GM23338 (cell line): ENCODE measurements at regions not wholly inside any gene's neighbourhood (a gene's known extent, or its start where the extent isn't known, plus 50 kb on each side); places are given as distances from the start of the nearest gene placed in this dataset.

ENCODE experiments used
- ATAC-seq: fragments of 200-7000 bp; cut with Tn5 transposase; 3 replicates; pipeline ENCODE4 v1.9.1; 2020
- DNase-seq: peaks from one replicate; pipeline ENCODE4 v3.0.0-alpha.2; 2015; ENCODE audit warnings: low spot score
- H2AFZ ChIP-seq: fragments of 200-600 bp; sonication (generic); 2 replicates; pipeline ENCODE4 v1.8.0; 2016; ENCODE audit warnings: antibody characterized with exemption, mild to moderate bottlenecking, moderate library complexity
- H3F3A ChIP-seq: fragments of 200-600 bp; sonication (generic); replicated peaks from 2 replicates; pipeline ENCODE4 v1.8.0; 2017; ENCODE audit warnings: antibody characterized with exemption, mixed run types, low read depth
- H3K27ac ChIP-seq: fragments of 200-600 bp; sonication (generic); 2 replicates; pipeline ENCODE4 v1.6.1; 2016; ENCODE audit warnings: low read depth
- H3K27me3 ChIP-seq: fragments of 200-600 bp; sonication (generic); 2 replicates; pipeline ENCODE4 v1.8.0; 2016; ENCODE audit warnings: mild to moderate bottlenecking, mixed run types, moderate library complexity; ENCODE audit not compliant: insufficient read depth
- H3K36me3 ChIP-seq: fragments of 200-600 bp; sonication (generic); 2 replicates; pipeline ENCODE4 v1.8.0; 2016; ENCODE audit warnings: mild to moderate bottlenecking; ENCODE audit not compliant: insufficient read depth
- H3K4me1 ChIP-seq: fragments of 200-600 bp; sonication (generic); 2 replicates; pipeline ENCODE4 v1.8.0; 2016; ENCODE audit warnings: mild to moderate bottlenecking, moderate library complexity; ENCODE audit not compliant: insufficient read depth
- H3K4me2 ChIP-seq: fragments of 200-600 bp; sonication (generic); 2 replicates; pipeline ENCODE4 v1.7.1; 2017; ENCODE audit warnings: mixed run types
- H3K4me3 ChIP-seq: fragments of 200-600 bp; sonication (generic); 2 replicates; pipeline ENCODE4 v1.6.1; 2016; ENCODE audit warnings: mixed run types
- H3K79me2 ChIP-seq: fragments of 200-600 bp; sonication (generic); replicated peaks from 2 replicates; pipeline ENCODE4 v1.8.0; 2017; ENCODE audit warnings: mild to moderate bottlenecking; ENCODE audit not compliant: insufficient read depth
- H3K9me2 ChIP-seq: fragments of 200-600 bp; sonication (generic); 2 replicates; pipeline ENCODE4 v1.8.0; 2017; ENCODE audit not compliant: insufficient read depth
- H4K20me1 ChIP-seq: fragments of 200-600 bp; sonication (generic); replicated peaks from 2 replicates; pipeline ENCODE4 v1.8.0; 2017; ENCODE audit warnings: mild to moderate bottlenecking; ENCODE audit not compliant: insufficient read depth
- H3K27ac Mint-ChIP-seq: 2 replicates; pipeline ENCODE4 v1.8.0; 2020; ENCODE audit warnings: inconsistent platforms, mild to moderate bottlenecking, moderate library complexity, mixed read lengths
- H3K27me3 Mint-ChIP-seq: 3 replicates; pipeline ENCODE4 v1.8.0; 2022; ENCODE audit warnings: low read depth, mild to moderate bottlenecking, moderate library complexity, mixed read lengths, inconsistent platforms; ENCODE audit not compliant: insufficient read depth, poor library complexity
- H3K36me3 Mint-ChIP-seq: 3 replicates; pipeline ENCODE4 v1.8.0; 2021; ENCODE audit warnings: low read depth, mild to moderate bottlenecking, inconsistent platforms, moderate library complexity, mixed read lengths
- H3K4me1 Mint-ChIP-seq: 3 replicates; pipeline ENCODE4 v1.8.0; 2020; ENCODE audit warnings: mild to moderate bottlenecking, inconsistent platforms, mixed read lengths
- H3K4me3 Mint-ChIP-seq: 3 replicates; pipeline ENCODE4 v1.8.0; 2021; ENCODE audit warnings: moderate library complexity, mild to moderate bottlenecking, inconsistent platforms, mixed read lengths
- H3K9me3 Mint-ChIP-seq: 3 replicates; pipeline ENCODE4 v1.8.0; 2020; ENCODE audit warnings: moderate library complexity, mild to moderate bottlenecking, inconsistent platforms, mixed read lengths
- CREB1 ChIP-seq: fragments of 250-450 bp; sonication (Bioruptor Pico); IDR thresholded peaks from 2 replicates; pipeline ENCODE4 v1.5.0; 2020; ENCODE audit warnings: low read depth, mild to moderate bottlenecking, moderate library complexity
- EZH2 ChIP-seq: fragments of 200-600 bp; sonication (generic); IDR thresholded peaks from one replicate; pipeline ENCODE4 v1.8.0; 2017; ENCODE audit warnings: antibody characterized with exemption, mild to moderate bottlenecking, low read depth; ENCODE audit not compliant: unreplicated experiment
- EZH2phosphoT487 ChIP-seq: fragments of 200-600 bp; sonication (generic); IDR thresholded peaks from one replicate; pipeline ENCODE4 v1.8.1; 2018; ENCODE audit warnings: antibody characterized with exemption; ENCODE audit not compliant: unreplicated experiment
- JUNB ChIP-seq: IDR thresholded peaks from one replicate; pipeline ENCODE4 v1.6.1; 2016; ENCODE audit warnings: antibody characterized with exemption; ENCODE audit not compliant: unreplicated experiment
- POLR2AphosphoS5 ChIP-seq: IDR thresholded peaks from 2 replicates; pipeline ENCODE4 v1.6.1; 2016; ENCODE audit warnings: antibody characterized with exemption, low read depth
- STAT1 ChIP-seq: IDR thresholded peaks from one replicate; pipeline ENCODE4 v1.6.1; 2016; ENCODE audit warnings: antibody characterized with exemption; ENCODE audit not compliant: unreplicated experiment
- ZNF114 ChIP-seq: fragments of 250-450 bp; sonication (Bioruptor Pico); IDR thresholded peaks from 2 replicates; pipeline ENCODE4 v1.5.0; 2020; ENCODE audit warnings: mild to moderate bottlenecking, moderate library complexity
- ZNF331 ChIP-seq: fragments of 250-450 bp; sonication (Bioruptor Pico); IDR thresholded peaks from 2 replicates; pipeline ENCODE4 v1.5.0; 2020; ENCODE audit warnings: low read depth, mild to moderate bottlenecking, moderate library complexity
- TF ChIP-seq, protein P1 (sequence below), 2 experiments: fragments of 200-600 bp in 1 of 2; sonication (generic) in 1 of 2; conservative IDR thresholded peaks; 2 replicates each; pipeline versions ENCODE4 v1.5.1 to v1.6.1; 2016 to 2017; ENCODE audit warnings: antibody characterized with exemption in 2 of 2, low read depth in 2 of 2, mild to moderate bottlenecking in 2 of 2, moderate library complexity in 1 of 2
- TF ChIP-seq, protein P2 (sequence below): IDR thresholded peaks from 2 replicates; pipeline ENCODE4 v1.6.1; 2016; ENCODE audit warnings: antibody characterized with exemption
- TF ChIP-seq, protein P3 (sequence below): fragments of 250-450 bp; sonication (Bioruptor Pico); IDR thresholded peaks from 2 replicates; pipeline ENCODE4 v1.5.0; 2020; ENCODE audit warnings: mild to moderate bottlenecking, moderate library complexity

DNA sequence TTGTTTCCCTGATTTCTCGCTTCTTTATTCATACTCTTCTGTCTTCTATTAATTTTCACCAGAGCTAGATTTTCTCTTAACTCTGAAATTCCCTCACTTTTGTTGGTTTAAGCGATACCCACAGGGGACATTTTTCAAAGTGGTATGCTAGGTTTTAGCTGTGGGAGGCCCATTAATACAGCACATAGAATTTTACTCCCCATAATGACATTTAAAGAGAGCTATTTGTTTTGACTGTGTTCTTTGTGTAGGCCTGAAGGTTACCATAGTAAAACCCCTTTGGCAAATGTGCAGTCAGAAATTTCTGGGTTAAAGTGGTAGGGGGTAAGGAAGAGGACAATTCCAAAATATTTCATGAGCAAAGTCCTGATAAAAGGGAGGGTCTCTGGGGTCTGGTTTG lies 721.1 kb upstream of the CITED2 start (continued):
- TF ChIP-seq, protein P1, sequence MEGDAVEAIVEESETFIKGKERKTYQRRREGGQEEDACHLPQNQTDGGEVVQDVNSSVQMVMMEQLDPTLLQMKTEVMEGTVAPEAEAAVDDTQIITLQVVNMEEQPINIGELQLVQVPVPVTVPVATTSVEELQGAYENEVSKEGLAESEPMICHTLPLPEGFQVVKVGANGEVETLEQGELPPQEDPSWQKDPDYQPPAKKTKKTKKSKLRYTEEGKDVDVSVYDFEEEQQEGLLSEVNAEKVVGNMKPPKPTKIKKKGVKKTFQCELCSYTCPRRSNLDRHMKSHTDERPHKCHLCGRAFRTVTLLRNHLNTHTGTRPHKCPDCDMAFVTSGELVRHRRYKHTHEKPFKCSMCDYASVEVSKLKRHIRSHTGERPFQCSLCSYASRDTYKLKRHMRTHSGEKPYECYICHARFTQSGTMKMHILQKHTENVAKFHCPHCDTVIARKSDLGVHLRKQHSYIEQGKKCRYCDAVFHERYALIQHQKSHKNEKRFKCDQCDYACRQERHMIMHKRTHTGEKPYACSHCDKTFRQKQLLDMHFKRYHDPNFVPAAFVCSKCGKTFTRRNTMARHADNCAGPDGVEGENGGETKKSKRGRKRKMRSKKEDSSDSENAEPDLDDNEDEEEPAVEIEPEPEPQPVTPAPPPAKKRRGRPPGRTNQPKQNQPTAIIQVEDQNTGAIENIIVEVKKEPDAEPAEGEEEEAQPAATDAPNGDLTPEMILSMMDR (conservative IDR thresholded peaks at IDR 0.05; ENCODE audit: low read depth in 2 of 2) = no peak
- TF ChIP-seq EZH2phosphoT487 (no peak), POLR2AphosphoS5 (no peak), ZNF331 (CRISPR knock-in tag) (no peak)

DNA sequence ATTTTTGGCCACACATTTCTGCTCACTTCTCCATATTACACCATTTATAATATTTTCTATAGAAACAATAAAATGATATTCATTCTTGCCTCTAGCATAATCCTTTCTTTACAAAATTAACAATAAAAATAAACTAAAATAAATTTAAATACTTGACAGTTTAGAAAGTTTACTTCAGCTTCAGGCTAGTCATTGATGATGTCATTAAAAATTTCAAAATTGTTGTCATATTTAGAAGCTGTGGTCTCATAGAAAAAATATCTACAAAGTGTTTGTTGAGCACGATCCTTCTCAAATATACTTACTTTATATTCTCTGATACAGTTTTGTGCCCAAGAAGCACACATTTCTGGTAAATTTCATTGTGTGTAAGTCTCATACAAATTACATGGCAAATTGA lies 717.4 kb upstream of the CITED2 start:
- ATAC-seq (no peak), DNase-seq (no peak)
- Histone ChIP-seq H3K27me3 (no peaks in the 10 kb centered on the region), H2AFZ (no peak overlapping the region), H3K27ac (no peak overlapping the region), H3K4me2 (no peak overlapping the region), H3K9me2 (peaks cover 3% of the 10 kb centered on the region; the same call in 1 of the 2 replicates), H3K4me1 (peaks cover 25% of the 10 kb centered on the region), H3F3A (no peaks in the 10 kb centered on the region), H3K36me3 (no peaks in the 10 kb centered on the region), H3K4me3 (no peak overlapping the region), H3K79me2 (no peaks in the 10 kb centered on the region), H4K20me1 (no peaks in the 10 kb centered on the region)
- peaks cover 20% of the 10 kb centered on the region for H3K4me1 Mint-ChIP-seq
- no peaks in the 10 kb centered on the region for H3K9me3 Mint-ChIP-seq
- no peak overlapping the region for H3K27ac Mint-ChIP-seq
- H3K4me3 Mint-ChIP-seq = no peak overlapping the region
- H3K36me3 Mint-ChIP-seq = no peaks in the 10 kb centered on the region
- no peaks in the 10 kb centered on the region for H3K27me3 Mint-ChIP-seq
- no peak for TF ChIP-seq ZNF114 (CRISPR knock-in tag)
- no peak for TF ChIP-seq STAT1
- TF ChIP-seq, protein P2, sequence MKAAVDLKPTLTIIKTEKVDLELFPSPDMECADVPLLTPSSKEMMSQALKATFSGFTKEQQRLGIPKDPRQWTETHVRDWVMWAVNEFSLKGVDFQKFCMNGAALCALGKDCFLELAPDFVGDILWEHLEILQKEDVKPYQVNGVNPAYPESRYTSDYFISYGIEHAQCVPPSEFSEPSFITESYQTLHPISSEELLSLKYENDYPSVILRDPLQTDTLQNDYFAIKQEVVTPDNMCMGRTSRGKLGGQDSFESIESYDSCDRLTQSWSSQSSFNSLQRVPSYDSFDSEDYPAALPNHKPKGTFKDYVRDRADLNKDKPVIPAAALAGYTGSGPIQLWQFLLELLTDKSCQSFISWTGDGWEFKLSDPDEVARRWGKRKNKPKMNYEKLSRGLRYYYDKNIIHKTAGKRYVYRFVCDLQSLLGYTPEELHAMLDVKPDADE = no peak
- TF ChIP-seq ZNF331 (CRISPR knock-in tag) = no peak
- TF ChIP-seq EZH2 = no peak
- TF ChIP-seq JUNB = no peak
- TF ChIP-seq, protein P3, sequence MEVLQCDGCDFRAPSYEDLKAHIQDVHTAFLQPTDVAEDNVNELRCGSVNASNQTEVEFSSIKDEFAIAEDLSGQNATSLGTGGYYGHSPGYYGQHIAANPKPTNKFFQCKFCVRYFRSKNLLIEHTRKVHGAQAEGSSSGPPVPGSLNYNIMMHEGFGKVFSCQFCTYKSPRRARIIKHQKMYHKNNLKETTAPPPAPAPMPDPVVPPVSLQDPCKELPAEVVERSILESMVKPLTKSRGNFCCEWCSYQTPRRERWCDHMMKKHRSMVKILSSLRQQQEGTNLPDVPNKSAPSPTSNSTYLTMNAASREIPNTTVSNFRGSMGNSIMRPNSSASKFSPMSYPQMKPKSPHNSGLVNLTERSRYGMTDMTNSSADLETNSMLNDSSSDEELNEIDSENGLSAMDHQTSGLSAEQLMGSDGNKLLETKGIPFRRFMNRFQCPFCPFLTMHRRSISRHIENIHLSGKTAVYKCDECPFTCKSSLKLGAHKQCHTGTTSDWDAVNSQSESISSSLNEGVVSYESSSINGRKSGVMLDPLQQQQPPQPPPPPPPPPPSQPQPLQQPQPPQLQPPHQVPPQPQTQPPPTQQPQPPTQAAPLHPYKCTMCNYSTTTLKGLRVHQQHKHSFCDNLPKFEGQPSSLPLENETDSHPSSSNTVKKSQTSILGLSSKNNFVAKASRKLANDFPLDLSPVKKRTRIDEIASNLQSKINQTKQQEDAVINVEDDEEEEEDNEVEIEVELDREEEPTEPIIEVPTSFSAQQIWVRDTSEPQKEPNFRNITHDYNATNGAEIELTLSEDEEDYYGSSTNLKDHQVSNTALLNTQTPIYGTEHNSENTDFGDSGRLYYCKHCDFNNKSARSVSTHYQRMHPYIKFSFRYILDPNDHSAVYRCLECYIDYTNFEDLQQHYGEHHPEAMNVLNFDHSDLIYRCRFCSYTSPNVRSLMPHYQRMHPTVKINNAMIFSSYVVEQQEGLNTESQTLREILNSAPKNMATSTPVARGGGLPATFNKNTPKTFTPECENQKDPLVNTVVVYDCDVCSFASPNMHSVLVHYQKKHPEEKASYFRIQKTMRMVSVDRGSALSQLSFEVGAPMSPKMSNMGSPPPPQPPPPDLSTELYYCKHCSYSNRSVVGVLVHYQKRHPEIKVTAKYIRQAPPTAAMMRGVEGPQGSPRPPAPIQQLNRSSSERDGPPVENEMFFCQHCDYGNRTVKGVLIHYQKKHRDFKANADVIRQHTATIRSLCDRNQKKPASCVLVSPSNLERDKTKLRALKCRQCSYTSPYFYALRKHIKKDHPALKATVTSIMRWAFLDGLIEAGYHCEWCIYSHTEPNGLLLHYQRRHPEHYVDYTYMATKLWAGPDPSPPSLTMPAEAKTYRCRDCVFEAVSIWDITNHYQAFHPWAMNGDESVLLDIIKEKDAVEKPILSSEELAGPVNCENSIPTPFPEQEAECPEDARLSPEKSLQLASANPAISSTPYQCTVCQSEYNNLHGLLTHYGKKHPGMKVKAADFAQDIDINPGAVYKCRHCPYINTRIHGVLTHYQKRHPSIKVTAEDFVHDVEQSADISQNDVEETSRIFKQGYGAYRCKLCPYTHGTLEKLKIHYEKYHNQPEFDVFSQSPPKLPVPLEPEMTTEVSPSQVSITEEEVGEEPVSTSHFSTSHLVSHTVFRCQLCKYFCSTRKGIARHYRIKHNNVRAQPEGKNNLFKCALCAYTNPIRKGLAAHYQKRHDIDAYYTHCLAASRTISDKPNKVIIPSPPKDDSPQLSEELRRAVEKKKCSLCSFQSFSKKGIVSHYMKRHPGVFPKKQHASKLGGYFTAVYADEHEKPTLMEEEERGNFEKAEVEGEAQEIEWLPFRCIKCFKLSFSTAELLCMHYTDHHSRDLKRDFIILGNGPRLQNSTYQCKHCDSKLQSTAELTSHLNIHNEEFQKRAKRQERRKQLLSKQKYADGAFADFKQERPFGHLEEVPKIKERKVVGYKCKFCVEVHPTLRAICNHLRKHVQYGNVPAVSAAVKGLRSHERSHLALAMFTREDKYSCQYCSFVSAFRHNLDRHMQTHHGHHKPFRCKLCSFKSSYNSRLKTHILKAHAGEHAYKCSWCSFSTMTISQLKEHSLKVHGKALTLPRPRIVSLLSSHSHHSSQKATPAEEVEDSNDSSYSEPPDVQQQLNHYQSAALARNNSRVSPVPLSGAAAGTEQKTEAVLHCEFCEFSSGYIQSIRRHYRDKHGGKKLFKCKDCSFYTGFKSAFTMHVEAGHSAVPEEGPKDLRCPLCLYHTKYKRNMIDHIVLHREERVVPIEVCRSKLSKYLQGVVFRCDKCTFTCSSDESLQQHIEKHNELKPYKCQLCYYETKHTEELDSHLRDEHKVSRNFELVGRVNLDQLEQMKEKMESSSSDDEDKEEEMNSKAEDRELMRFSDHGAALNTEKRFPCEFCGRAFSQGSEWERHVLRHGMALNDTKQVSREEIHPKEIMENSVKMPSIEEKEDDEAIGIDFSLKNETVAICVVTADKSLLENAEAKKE = no peak
- no peak for TF ChIP-seq CREB1 (CRISPR knock-in tag)
- TF ChIP-seq, protein P1 (conservative IDR thresholded peaks at IDR 0.05; ENCODE audit: low read depth in 2 of 2) = no peak
